Stomach smooth muscle (tissue), 2 donors: ENCODE measurements at regions not wholly inside any gene's neighbourhood (a gene's known extent, or its start where the extent isn't known, plus 50 kb on each side); places are given as distances from the start of the nearest gene placed in this dataset.
"Not testable (repeated sequence)": the region's sequence is repeated elsewhere in the genome, so short reads cannot be mapped to it uniquely, and the experiment has no call there.

ENCODE experiments used
- H3K27ac ChIP-seq: one replicate; pipeline ENCODE4 v1.7.0; 2013; ENCODE audit warnings: mild to moderate bottlenecking, low read length, inconsistent platforms
- H3K27me3 ChIP-seq, 2 donors: one replicate each; pipeline ENCODE4 v1.7.0; 2013; ENCODE audit warnings: low read length in 2 of 2; ENCODE audit not compliant: insufficient read depth in 2 of 2, control insufficient read depth in 1 of 2
- H3K36me3 ChIP-seq, 2 donors: one replicate each; pipeline ENCODE4 v1.7.0; 2013; ENCODE audit warnings: low read length in 2 of 2; ENCODE audit not compliant: control insufficient read depth in 2 of 2, insufficient read depth in 2 of 2
- H3K4me1 ChIP-seq: one replicate; pipeline ENCODE4 v1.7.0; 2013; ENCODE audit warnings: low read length; ENCODE audit not compliant: control insufficient read depth, insufficient read depth
- H3K4me3 ChIP-seq, 2 donors: one replicate each; pipeline ENCODE4 v1.7.0; 2013; ENCODE audit warnings: low read length in 2 of 2
- H3K9ac ChIP-seq, 2 donors: one replicate each; pipeline ENCODE4 v1.7.0; 2013; ENCODE audit warnings: low read length in 2 of 2, mild to moderate bottlenecking in 1 of 2
- H3K9me3 ChIP-seq, 2 donors: one replicate each; pipeline ENCODE4 v1.7.0; 2013; ENCODE audit warnings: low read length in 2 of 2; ENCODE audit not compliant: control insufficient read depth in 2 of 2
- donor health status: healthy.
- donor health status: Pancreatic carcinoma.

GRCh38 chr6:22366214-22366613 lies 69.4 kb upstream of the PRL start:
- no peak overlapping the region for H3K9ac ChIP-seq
- H3K27ac ChIP-seq: no peak overlapping the region
- no peak overlapping the region for H3K4me3 ChIP-seq
- no peaks in the 10 kb centered on the region for H3K36me3 ChIP-seq
- no peaks in the 10 kb centered on the region for H3K9me3 ChIP-seq
- no peaks in the 10 kb centered on the region for H3K4me1 ChIP-seq
- H3K27me3 ChIP-seq: no peaks in the 10 kb centered on the region

GRCh38 chr6:22367346-22367745 lies 70.5 kb upstream of the PRL start:
- Histone ChIP-seq H3K9ac (no peak overlapping the region), H3K9me3 (no peaks in the 10 kb centered on the region), H3K4me1 (no peaks in the 10 kb centered on the region), H3K27ac (no peak overlapping the region), H3K4me3 (no peak overlapping the region), H3K36me3 (no peaks in the 10 kb centered on the region), H3K27me3 (no peaks in the 10 kb centered on the region)

GRCh38 chr6:22368794-22369193 lies 72.0 kb upstream of the PRL start:
- H3K9ac ChIP-seq: no peak overlapping the region
- H3K4me1 ChIP-seq: no peaks in the 10 kb centered on the region
- H3K9me3 ChIP-seq: no peaks in the 10 kb centered on the region
- H3K36me3 ChIP-seq: no peaks in the 10 kb centered on the region
- H3K27ac ChIP-seq: no peak overlapping the region
- no peak overlapping the region for H3K4me3 ChIP-seq
- no peaks in the 10 kb centered on the region for H3K27me3 ChIP-seq

GRCh38 chr6:22372922-22373321 lies 76.1 kb upstream of the PRL start:
- Histone ChIP-seq H3K9ac (no peak overlapping the region), H3K27me3 (no peaks in the 10 kb centered on the region), H3K4me3 (no peak overlapping the region), H3K36me3 (no peaks in the 10 kb centered on the region), H3K9me3 (no peaks in the 10 kb centered on the region), H3K27ac (no peak overlapping the region), H3K4me1 (no peaks in the 10 kb centered on the region)

- not testable (repeated sequence) for H3K9me3 ChIP-seq, H3K9ac ChIP-seq, H3K27ac ChIP-seq, H3K4me1 ChIP-seq, H3K36me3 ChIP-seq, H3K4me3 ChIP-seq, H3K27me3 ChIP-seq
Observed at GRCh38 chr6:22374950-22375349, 78.1 kb upstream of the PRL start.

GRCh38 chr6:22376293-22376692 lies 79.5 kb upstream of the PRL start:
- not testable (repeated sequence) for H3K27me3 ChIP-seq, H3K9ac ChIP-seq, H3K27ac ChIP-seq, H3K36me3 ChIP-seq, H3K4me3 ChIP-seq, H3K9me3 ChIP-seq, H3K4me1 ChIP-seq

GRCh38 chr6:22378536-22378935 lies 81.7 kb upstream of the PRL start:
- H3K4me3 ChIP-seq, H3K36me3 ChIP-seq, H3K9ac ChIP-seq, H3K27ac ChIP-seq, H3K27me3 ChIP-seq, H3K4me1 ChIP-seq, H3K9me3 ChIP-seq: not testable (repeated sequence)

GRCh38 chr6:22380236-22380635 lies 83.4 kb upstream of the PRL start:
- H3K4me1 ChIP-seq: no peaks in the 10 kb centered on the region
- H3K4me3 ChIP-seq: no peak overlapping the region
- H3K9me3 ChIP-seq: no peaks in the 10 kb centered on the region
- no peaks in the 10 kb centered on the region for H3K36me3 ChIP-seq
- H3K27me3 ChIP-seq: no peaks in the 10 kb centered on the region
- no peak overlapping the region for H3K27ac ChIP-seq
- no peak overlapping the region for H3K9ac ChIP-seq

GRCh38 chr6:22381845-22382544 lies 85.2 kb upstream of the PRL start:
- H3K9me3 ChIP-seq: no peaks in the 10 kb centered on the region
- no peaks in the 10 kb centered on the region for H3K27me3 ChIP-seq
- no peak overlapping the region for H3K27ac ChIP-seq
- H3K9ac ChIP-seq: no peak overlapping the region
- H3K4me1 ChIP-seq: no peaks in the 10 kb centered on the region
- no peaks in the 10 kb centered on the region for H3K36me3 ChIP-seq
- no peak overlapping the region for H3K4me3 ChIP-seq

- no peaks in the 10 kb centered on the region for H3K4me1 ChIP-seq
- no peaks in the 10 kb centered on the region for H3K36me3 ChIP-seq
- H3K4me3 ChIP-seq: no peak overlapping the region
- no peak overlapping the region for H3K9ac ChIP-seq
- H3K27me3 ChIP-seq: no peaks in the 10 kb centered on the region
- H3K9me3 ChIP-seq: no peaks in the 10 kb centered on the region
- H3K27ac ChIP-seq: no peak overlapping the region
Observed at GRCh38 chr6:22383016-22383415, 86.2 kb upstream of the PRL start.

GRCh38 chr6:22392711-22393110 lies 95.9 kb upstream of the PRL start:
- H3K27me3 ChIP-seq: no peaks in the 10 kb centered on the region
- no peaks in the 10 kb centered on the region for H3K36me3 ChIP-seq
- H3K27ac ChIP-seq: no peak overlapping the region
- H3K4me3 ChIP-seq: no peak overlapping the region
- H3K4me1 ChIP-seq: no peaks in the 10 kb centered on the region
- no peaks in the 10 kb centered on the region for H3K9me3 ChIP-seq
- H3K9ac ChIP-seq: no peak overlapping the region
